NCI-H2196 (cell line): ENCODE measurements at regions not wholly inside any gene's neighbourhood (a gene's known extent, or its start where the extent isn't known, plus 50 kb on each side); places are given as distances from the start of the nearest gene placed in this dataset.
A peak's percentile ranks its signal among the peaks of the same experiment; 100 is the strongest.

ENCODE experiments used
- DNase-seq: peaks from one replicate; lab custom pipeline; 2025; ENCODE audit not compliant: unreplicated experiment; lab: John Stamatoyannopoulos, UW

DNA sequence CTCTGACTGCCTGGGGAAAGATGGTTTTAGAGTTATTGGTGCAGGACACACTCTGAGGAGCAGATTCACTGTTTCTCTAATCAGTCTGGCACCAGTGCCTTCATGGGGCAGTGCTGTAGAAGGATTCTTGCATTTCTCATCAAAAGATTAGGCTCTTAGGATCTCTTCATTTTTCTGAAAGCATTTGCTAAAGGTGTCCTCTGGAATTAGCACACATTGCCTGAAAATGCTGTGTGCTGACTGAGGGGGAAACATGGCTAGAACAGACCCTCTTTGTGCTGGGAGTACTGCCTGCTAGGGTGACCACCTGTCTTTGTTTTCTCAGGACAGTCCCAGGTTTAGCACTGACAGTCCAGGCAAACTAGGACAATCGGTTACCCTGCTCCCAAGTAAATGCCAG lies 301.0 kb downstream of the PTEN start:
- no peak for DNase-seq

DNA sequence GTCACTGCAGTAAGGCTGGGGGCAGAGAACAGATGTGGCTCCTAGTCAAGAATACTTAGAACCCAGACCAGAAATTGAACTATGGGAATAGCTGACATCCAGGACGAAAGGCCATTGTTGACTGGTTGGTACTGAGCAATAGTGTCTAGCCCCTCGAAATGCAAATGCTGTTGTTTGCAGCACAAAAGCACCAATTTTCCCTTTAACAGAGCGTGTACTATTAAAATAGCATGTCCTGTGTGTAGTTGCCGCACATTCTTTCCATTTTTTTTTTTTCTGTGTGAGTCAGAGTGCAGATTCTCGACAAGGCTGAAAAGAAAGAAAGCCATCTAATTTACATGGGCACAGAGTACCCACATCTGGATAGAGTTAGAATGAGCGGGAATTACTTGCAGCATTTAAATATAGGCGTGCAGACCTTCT lies 302.4 kb downstream of the PTEN start:
- no peak for DNase-seq

GRCh38 chr10:88168171-88169036 lies 305.0 kb downstream of the PTEN start:
- DNase-seq: no peak

DNA sequence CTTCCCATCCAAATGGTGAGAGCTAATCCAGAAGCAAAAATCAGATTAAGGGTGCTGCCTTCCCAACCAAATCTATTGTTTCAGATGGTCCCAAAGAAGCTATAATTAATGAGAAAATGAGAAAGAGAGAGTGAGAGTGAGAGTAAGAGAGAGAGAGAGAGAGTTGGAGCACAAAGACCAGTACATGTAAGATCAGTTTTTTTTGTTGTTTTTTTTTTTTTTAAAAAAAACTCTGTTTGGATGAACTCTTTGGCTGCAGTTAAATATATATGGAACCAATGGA lies 305.6 kb downstream of the PTEN start:
- no peak for DNase-seq

- DNase-seq: no peak
These were observed 307.2 kb downstream of the PTEN start for GRCh38 chr10:88170628-88171027.

- no peak for DNase-seq
These were observed 308.7 kb downstream of the PTEN start for GRCh38 chr10:88172159-88172558.

DNA sequence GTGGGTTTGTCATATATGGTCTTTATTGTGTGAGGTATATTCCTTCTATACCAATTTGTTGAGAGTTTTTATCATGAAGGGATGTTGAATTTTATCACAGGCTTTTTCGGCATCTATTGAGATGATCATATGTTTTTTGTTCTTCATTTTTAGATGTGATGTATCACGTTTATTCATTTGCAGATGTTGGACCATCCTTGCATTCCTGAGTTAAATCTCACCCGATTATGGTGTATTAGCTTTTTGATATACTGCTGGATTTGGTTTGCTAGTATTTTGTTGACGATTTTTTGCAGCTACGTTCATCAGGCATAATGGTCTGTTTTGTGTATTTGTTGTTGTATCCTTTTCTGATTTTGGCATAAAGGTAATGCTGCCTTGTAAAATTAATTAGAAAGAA lies 311.0 kb downstream of the PTEN start:
- no peak for DNase-seq

GRCh38 chr10:88178758-88179157 lies 315.3 kb downstream of the PTEN start:
- peak; percentile 5 for DNase-seq

GRCh38 chr10:88179831-88180230 lies 316.4 kb downstream of the PTEN start:
- no peak for DNase-seq

DNA sequence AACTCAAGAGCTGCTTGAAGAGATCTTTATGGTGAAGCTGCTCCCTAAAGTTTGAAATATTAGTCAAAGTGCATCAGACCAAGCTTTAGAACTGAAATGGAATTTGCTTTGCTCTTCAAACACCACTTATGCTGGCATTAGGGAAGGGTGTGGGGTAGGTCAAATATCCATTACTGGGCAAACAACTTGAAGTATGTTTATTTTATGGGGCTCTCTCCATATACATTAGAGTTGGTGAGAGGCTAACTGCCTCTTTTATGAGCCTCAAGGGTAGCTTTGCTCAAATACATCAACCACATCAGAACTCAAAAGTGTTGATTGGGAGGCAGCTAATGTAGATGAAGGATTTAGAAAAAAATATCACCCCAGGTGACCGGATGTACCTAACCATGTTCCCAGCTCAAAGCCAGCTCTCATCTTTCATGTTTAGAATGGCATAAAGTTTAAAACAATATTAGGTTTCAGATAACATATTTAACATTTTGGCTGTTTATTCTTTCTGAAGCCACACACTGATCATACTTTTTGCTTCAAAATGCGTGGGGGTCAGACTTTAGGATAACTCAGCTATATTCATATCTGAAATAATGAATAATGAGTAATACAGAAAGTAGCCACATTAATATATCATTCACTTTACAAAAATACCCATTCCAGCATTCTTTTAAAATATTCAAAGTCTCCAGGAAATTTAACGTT lies 318.6 kb downstream of the PTEN start:
- peak; percentile 39 for DNase-seq

- DNase-seq: no peak
These were observed 319.1 kb downstream of the PTEN start for GRCh38 chr10:88182601-88182930.

GRCh38 chr10:88184543-88185297 lies 321.3 kb downstream of the PTEN start:
- DNase-seq: no peak

DNA sequence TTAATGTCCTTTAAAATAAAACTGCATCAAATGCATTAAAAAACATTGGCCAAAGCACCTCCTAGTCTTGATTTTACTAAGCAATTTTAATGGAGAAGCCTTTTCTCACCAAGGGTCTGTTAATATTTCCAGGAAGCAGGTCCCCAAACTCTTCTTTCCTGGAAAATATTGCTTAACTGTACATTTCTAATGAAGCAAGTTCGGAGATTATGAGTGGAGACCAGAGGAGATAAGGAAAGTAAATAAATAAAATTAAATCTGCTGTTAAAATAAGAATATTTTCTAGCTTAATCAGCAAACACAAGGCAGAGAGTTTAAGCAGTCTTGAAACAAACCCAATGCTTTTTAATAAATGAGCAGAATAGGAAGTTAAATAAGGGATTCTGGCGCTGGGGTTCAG lies 322.4 kb downstream of the PTEN start:
- DNase-seq: no peak

DNA sequence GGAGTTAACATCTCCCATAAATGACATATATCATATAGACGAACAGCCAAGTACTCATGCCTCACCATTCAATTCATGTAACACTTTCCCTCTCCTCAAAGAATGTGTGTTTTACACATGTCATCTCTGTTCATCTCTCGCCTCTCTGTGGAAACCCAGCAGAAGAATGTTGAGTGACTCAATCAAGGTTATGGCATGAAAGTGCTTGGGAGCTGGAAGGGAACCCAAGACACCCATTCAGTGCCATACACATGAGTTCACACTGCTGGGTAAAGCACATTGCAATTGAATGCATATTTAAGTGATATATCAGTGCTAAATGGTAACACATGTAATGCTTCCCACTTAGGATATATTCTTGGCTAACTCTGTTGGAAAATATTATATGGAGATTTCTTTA lies 322.9 kb downstream of the PTEN start:
- no peak for DNase-seq

GRCh38 chr10:88187472-88187871 lies 324.0 kb downstream of the PTEN start:
- no peak for DNase-seq

GRCh38 chr10:88190123-88190522 lies 326.7 kb downstream of the PTEN start:
- no peak for DNase-seq

- DNase-seq: no peak
These were observed 327.3 kb downstream of the PTEN start for GRCh38 chr10:88190540-88191235.

DNA sequence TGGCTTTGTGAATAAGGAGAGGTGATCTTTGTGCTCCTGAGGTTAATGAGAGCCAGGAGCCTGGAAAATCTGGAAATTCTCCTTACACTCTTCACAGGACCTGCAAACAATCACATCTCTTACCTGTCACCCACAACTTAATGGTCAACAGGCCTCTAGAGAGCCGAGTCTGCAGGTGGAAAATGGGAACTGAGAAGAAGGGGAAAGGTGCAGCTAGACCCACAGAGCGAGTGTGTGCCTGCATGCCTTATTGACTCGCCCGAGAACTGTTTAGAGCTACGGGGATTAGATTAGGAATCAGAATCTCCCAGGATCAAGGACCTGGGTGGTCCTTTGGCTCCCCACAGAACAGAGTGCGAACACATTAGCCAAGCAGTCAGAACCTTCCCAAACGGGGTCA lies 329.6 kb downstream of the PTEN start:
- DNase-seq: no peak

DNA sequence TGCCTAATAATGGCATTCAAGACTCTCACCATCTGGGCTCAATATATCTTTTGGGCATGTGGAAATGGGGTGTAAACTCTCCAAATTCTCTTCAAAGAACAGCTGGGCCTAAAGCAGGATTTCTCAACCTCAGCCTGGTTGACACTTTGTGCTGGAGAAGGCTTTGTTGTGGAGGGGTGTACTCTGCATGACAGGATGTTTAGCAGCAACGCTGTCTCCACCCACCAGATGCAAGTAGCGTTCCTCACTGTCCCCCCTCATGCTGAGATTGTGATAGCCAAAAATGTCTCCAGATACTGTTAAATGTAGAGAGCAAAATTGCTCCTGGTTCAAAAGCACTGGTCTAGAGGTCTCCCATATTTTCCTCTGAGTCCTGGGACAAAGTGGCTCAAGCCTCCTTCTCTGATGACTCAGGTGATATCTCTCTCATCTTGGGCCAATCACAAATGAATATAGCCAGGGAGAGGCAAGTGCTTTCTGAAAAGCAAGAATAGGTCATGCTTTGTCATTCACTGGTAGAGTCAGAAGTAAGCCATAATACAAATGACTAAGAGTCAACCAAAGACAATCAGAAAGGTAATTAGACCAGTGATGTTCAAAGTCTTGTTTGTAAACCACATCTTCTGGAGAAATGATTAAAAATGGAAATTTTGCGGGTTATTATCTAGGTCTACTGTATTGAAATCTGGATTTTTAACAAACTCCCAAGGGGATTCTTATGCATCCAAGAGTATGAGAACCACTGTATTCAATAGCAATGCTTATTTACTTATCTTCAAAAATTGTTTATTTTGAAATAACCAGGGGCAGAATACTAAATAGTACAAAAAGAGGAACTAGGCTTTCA lies 330.8 kb downstream of the PTEN start:
- no peak for DNase-seq

- DNase-seq: no peak
These were observed 331.5 kb downstream of the PTEN start for GRCh38 chr10:88194961-88195367.

DNA sequence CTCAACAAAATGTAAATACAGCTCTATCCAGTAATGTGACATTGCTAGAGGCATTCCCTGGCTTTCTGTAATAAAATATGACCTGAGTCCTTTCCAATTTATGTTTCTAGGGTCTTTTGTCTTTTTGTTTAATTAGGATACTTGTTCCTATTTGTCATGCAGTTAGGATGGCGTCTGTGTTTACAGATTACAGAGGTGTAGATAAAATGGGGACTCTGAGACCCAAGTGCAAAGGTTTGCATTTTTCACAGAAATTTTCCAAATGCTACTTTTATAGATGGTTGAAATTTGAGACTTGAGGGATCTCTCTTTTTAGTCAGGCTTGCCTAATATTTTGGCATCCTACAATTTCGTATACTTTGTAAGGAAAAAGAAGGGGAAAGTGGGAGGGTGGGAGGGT lies 332.4 kb downstream of the PTEN start:
- DNase-seq: no peak
